IMR-90 (cell line): ENCODE measurements at regions not wholly inside any gene's neighbourhood (a gene's known extent, or its start where the extent isn't known, plus 50 kb on each side); places are given as distances from the start of the nearest gene placed in this dataset.

ENCODE experiments used
- ATAC-seq: fragments of 200-7000 bp; cut with Tn5 transposase; 2 replicates; pipeline ENCODE4 v1.9.1; 2020; ENCODE audit warnings: low read depth, mild to moderate bottlenecking, moderate library complexity
- BruUV-seq: library from RNA; stranded (reverse); fragments of 400-500 nt; replicated peaks from 2 replicates; lab custom pipeline; 2021; lab: Mats Ljungman, UMichigan
- CTCF ChIA-PET: fragments of 300-600 bp; formaldehyde crosslinking; extraction: SDS; loops from one replicate; lab custom pipeline; 2021; ENCODE audit warnings: antibody characterized with exemption; lab: Yijun Ruan, JAX
- POLR2A ChIA-PET: fragments of 300-600 bp; sonication (Branson Sonifier 250); formaldehyde crosslinking; loops from one replicate; lab custom pipeline; 2022; ENCODE audit warnings: antibody characterized with exemption; ENCODE audit not compliant: unreplicated experiment; lab: Charles Lee
- DNase-seq: peaks from one replicate; pipeline ENCODE4 v3.0.0; 2013
- H2AFZ ChIP-seq: replicated peaks from 2 replicates; pipeline ENCODE3; 2013; ENCODE audit warnings: low read length, mild to moderate bottlenecking; ENCODE audit not compliant: poor library complexity
- H2AK5ac ChIP-seq: 2 replicates; pipeline ENCODE4 v1.6.1; 2013; ENCODE audit warnings: low read depth, low read length, inconsistent platforms
- H2AK9ac ChIP-seq: replicated peaks from 2 replicates; pipeline ENCODE3; 2013; ENCODE audit warnings: mild to moderate bottlenecking, low read depth, low read length, moderate library complexity; ENCODE audit not compliant: poor library complexity
- H2BK120ac ChIP-seq: 2 replicates; pipeline ENCODE4 v1.6.1; 2013; ENCODE audit warnings: low read depth, low read length, inconsistent platforms
- H2BK15ac ChIP-seq: 3 replicates; pipeline ENCODE4 v1.6.1; 2013; ENCODE audit warnings: low read depth, low read length, inconsistent platforms
- H2BK20ac ChIP-seq: 2 replicates; pipeline ENCODE4 v1.6.1; 2013; ENCODE audit warnings: low read depth, mild to moderate bottlenecking, inconsistent platforms, low read length, moderate library complexity
- H2BK5ac ChIP-seq: 2 replicates; pipeline ENCODE4 v1.6.1; 2013; ENCODE audit warnings: mild to moderate bottlenecking, low read depth, low read length, inconsistent platforms; ENCODE audit not compliant: poor library complexity, severe bottlenecking
- H3K14ac ChIP-seq: replicated peaks from 2 replicates; pipeline ENCODE4 v1.6.1; 2013; ENCODE audit warnings: low read depth, low read length, inconsistent platforms
- H3K18ac ChIP-seq: 2 replicates; pipeline ENCODE4 v1.6.1; 2013; ENCODE audit warnings: low read depth, low read length, control low read depth
- H3K23ac ChIP-seq: 2 replicates; pipeline ENCODE4 v1.6.1; 2013; ENCODE audit warnings: low read depth, low read length, inconsistent platforms
- H3K27ac ChIP-seq: 2 replicates; pipeline ENCODE4 v1.5.1; 2013; ENCODE audit warnings: mild to moderate bottlenecking, control low read depth, low read length; ENCODE audit not compliant: insufficient read depth
- H3K27me3 ChIP-seq: 2 replicates; pipeline ENCODE4 v1.6.1; 2013; ENCODE audit warnings: low read length; ENCODE audit not compliant: control insufficient read depth, insufficient read depth
- H3K36me3 ChIP-seq: 2 replicates; pipeline ENCODE4 v1.6.1; 2013; ENCODE audit warnings: low read length, mixed read lengths; ENCODE audit not compliant: control insufficient read depth, insufficient read depth
- H3K4ac ChIP-seq: 2 replicates; pipeline ENCODE4 v1.6.1; 2013; ENCODE audit warnings: low read depth, low read length, inconsistent platforms
- H3K4me1 ChIP-seq: 2 replicates; pipeline ENCODE4 v1.6.1; 2013; ENCODE audit warnings: low read length, mixed read lengths; ENCODE audit not compliant: control insufficient read depth, insufficient read depth
- H3K4me2 ChIP-seq: 2 replicates; pipeline ENCODE4 v1.6.1; 2013; ENCODE audit warnings: low read depth, mild to moderate bottlenecking, control low read depth, low read length, moderate library complexity
- H3K4me3 ChIP-seq: 2 replicates; pipeline ENCODE4 v1.5.1; 2013; ENCODE audit warnings: low read depth, mild to moderate bottlenecking, control low read depth, low read length, moderate library complexity; ENCODE audit not compliant: insufficient read depth
- H3K56ac ChIP-seq: 2 replicates; pipeline ENCODE4 v1.6.1; 2013; ENCODE audit warnings: low read length, inconsistent platforms; ENCODE audit not compliant: insufficient read depth; ENCODE audit errors: extremely low read depth
- H3K79me1 ChIP-seq, 2 experiments: 2 replicates each; pipeline ENCODE4 v1.6.1; 2013; ENCODE audit warnings: low read length in 2 of 2, inconsistent platforms in 1 of 2, low read depth in 1 of 2
- H3K9ac ChIP-seq: 2 replicates; pipeline ENCODE4 v1.6.1; 2013; ENCODE audit warnings: low read depth, low read length, control low read depth
- H3K9me1 ChIP-seq: 2 replicates; pipeline ENCODE4 v1.6.1; 2013; ENCODE audit warnings: low read length, inconsistent platforms; ENCODE audit not compliant: insufficient read depth
- H3K9me3 ChIP-seq: 2 replicates; pipeline ENCODE4 v1.6.1; 2013; ENCODE audit warnings: low read length; ENCODE audit not compliant: control insufficient read depth, insufficient read depth
- H4K20me1 ChIP-seq: 2 replicates; pipeline ENCODE4 v1.6.1; 2013; ENCODE audit warnings: low read length, inconsistent platforms; ENCODE audit not compliant: insufficient read depth
- H4K5ac ChIP-seq: 2 replicates; pipeline ENCODE4 v1.6.1; 2013; ENCODE audit warnings: mild to moderate bottlenecking, low read depth, low read length, control low read depth
- H4K8ac ChIP-seq, 2 experiments: 2 replicates each; pipeline ENCODE4 v1.6.1; 2013; ENCODE audit warnings: low read depth in 2 of 2, low read length in 2 of 2, control low read depth in 1 of 2, inconsistent platforms in 1 of 2
- H4K91ac ChIP-seq: 2 replicates; pipeline ENCODE4 v1.6.1; 2013; ENCODE audit warnings: low read depth, low read length, inconsistent platforms; ENCODE audit not compliant: insufficient read depth
- BHLHE40 ChIP-seq: fragments of 150-350 bp; IDR thresholded peaks from 2 replicates; pipeline ENCODE4 v1.6.1; 2016; ENCODE audit warnings: mild to moderate bottlenecking, low read depth, low read length
- CEBPB ChIP-seq: IDR thresholded peaks from 2 replicates; pipeline ENCODE4 v1.6.1; 2012; ENCODE audit warnings: low read depth, low read length, improper control_type of control experiment
- ELK1 ChIP-seq: fragments of 150-350 bp; IDR thresholded peaks from 2 replicates; pipeline ENCODE4 v1.6.1; 2016; ENCODE audit warnings: low read depth, mild to moderate bottlenecking, low read length, moderate library complexity, borderline replicate concordance
- FOS ChIP-seq: fragments of 150-350 bp; IDR thresholded peaks from 2 replicates; pipeline ENCODE4 v1.6.1; 2016; ENCODE audit warnings: low read depth, low read length
- RAD21 ChIP-seq: IDR thresholded peaks from 2 replicates; pipeline ENCODE4 v1.6.1; 2012; ENCODE audit warnings: low read length, improper control_type of control experiment
- USF2 ChIP-seq: fragments of 150-350 bp; IDR thresholded peaks from 2 replicates; pipeline ENCODE4 v1.6.1; 2017; ENCODE audit warnings: mild to moderate bottlenecking, antibody characterized with exemption, low read length, low read depth
- WGBS, 2 experiments: methylation state at CpG; one replicate each; pipeline versions ENCODE4 v1.1.5 to v1.1.7; 2013; ENCODE audit warnings: missing lambda C conversion rate in 2 of 2; ENCODE audit not compliant: insufficient read length in 1 of 2; ENCODE audit errors: extremely low coverage in 2 of 2; 5-methylcytosine and 5-hydroxymethylcytosine counted together
- dilution Hi-C: fragments of 300-500 bp; cut with HindIII; formaldehyde crosslinking; loops from one replicate; pipeline ENCODE4 v1.14.3; 2018; ENCODE audit warnings: low sequenced_read_pairs; ENCODE audit not compliant: unreplicated experiment
- in situ Hi-C: fragments of 300-500 bp; cut with MboI; formaldehyde crosslinking; loops from 3 replicates; pipeline ENCODE4 v1.14.3; 2019; ENCODE audit warnings: low sequenced_read_pairs, inconsistent platforms, mixed read lengths
- intact Hi-C: fragments of 100-400 bp; cut with micrococcal nuclease; formaldehyde crosslinking; loops from 2 replicates; pipeline ENCODE4 v1.10.0; 2022

- dilution Hi-C loops (no loop called here), intact Hi-C loops (no loop called here), in situ Hi-C loops (no loop called here)
- H2AK5ac ChIP-seq = no peak overlapping the region
- no peak overlapping the region for H3K27ac ChIP-seq
- no peak overlapping the region for H3K14ac ChIP-seq
- no peak overlapping the region for H4K5ac ChIP-seq
- no peak overlapping the region for H3K4me2 ChIP-seq
- no peak overlapping the region for H2BK5ac ChIP-seq
- H3K36me3 ChIP-seq = no peaks in the 10 kb centered on the region
- no TSS peak for BruUV-seq
- H4K20me1 ChIP-seq = no peaks in the 10 kb centered on the region
- ChIA-PET POLR2A (no interaction called here), CTCF (no interaction called here)
- no peak overlapping the region for H2AK9ac ChIP-seq
- TF ChIP-seq BHLHE40 = no peak
- TF ChIP-seq ELK1 = no peak
- TF ChIP-seq USF2 = no peak
- TF ChIP-seq RAD21 = no peak
- no peak for TF ChIP-seq CEBPB
- TF ChIP-seq FOS = no peak
- no peaks in the 10 kb centered on the region for H3K9me3 ChIP-seq
- H4K8ac ChIP-seq = no peak overlapping the region
- H2AFZ ChIP-seq = no peak overlapping the region
- H4K91ac ChIP-seq = no peak overlapping the region
- 100% methylated on average over 1 of the region's 2 CpGs; no CpG with 5 or more reads in 1 of the 2 experiments for WGBS, 2 experiments
- no peaks in the 10 kb centered on the region for H3K9me1 ChIP-seq
- H3K4me1 ChIP-seq = no peaks in the 10 kb centered on the region
- H3K79me1 ChIP-seq = no peaks in the 10 kb centered on the region
- H2BK15ac ChIP-seq = no peak overlapping the region
- DNase-seq (no peak), ATAC-seq (no peak)
- H3K4me3 ChIP-seq = no peak overlapping the region
- no peak overlapping the region for H2BK120ac ChIP-seq
- no peak overlapping the region for H3K18ac ChIP-seq
- no peak overlapping the region for H2BK20ac ChIP-seq
- H3K56ac ChIP-seq = no peak overlapping the region
- no peak overlapping the region for H3K9ac ChIP-seq
- H3K23ac ChIP-seq = no peak overlapping the region
- no peaks in the 10 kb centered on the region for H3K27me3 ChIP-seq
- H3K4ac ChIP-seq = no peak overlapping the region
Observed at GRCh38 chr7:17472939-17473338, 174.5 kb downstream of the AHR start.
